ENCODE measurements at regions not wholly inside any gene's neighbourhood (a gene's known extent, or its start where the extent isn't known, plus 50 kb on each side); places are given as distances from the start of the nearest gene placed in this dataset.

GRCh38 chr5:20445326-20445860 lies 457.4 kb upstream of the CDH18 start:
- Mint-ChIP-seq H3K9me3 (peaks cover 4% of the 10 kb centered on the region), H3K4me1 (no peaks in the 10 kb centered on the region), H3K27me3 (no peaks in the 10 kb centered on the region), H3K4me3 (no peak overlapping the region), H3K27ac (no peak overlapping the region), H3K36me3 (ENCODE audit: low read depth) (no peaks in the 10 kb centered on the region)
- intact Hi-C loops (cut with micrococcal nuclease): no loop called here
- DNase-seq: no peak

- DNase-seq: no peak
- Mint-ChIP-seq H3K4me3 (no peak overlapping the region), H3K4me1 (no peaks in the 10 kb centered on the region), H3K27me3 (no peaks in the 10 kb centered on the region), H3K9me3 (no peaks in the 10 kb centered on the region), H3K36me3 (ENCODE audit: low read depth) (no peaks in the 10 kb centered on the region), H3K27ac (no peak overlapping the region)
- intact Hi-C loops (cut with micrococcal nuclease): no loop called here
These were observed 446.8 kb upstream of the CDH18 start for GRCh38 chr5:20434786-20435185.

- H3K36me3 Mint-ChIP-seq (ENCODE audit: low read depth): no peaks in the 10 kb centered on the region
- DNase-seq: no peak
- peaks cover 8% of the 10 kb centered on the region for H3K9me3 Mint-ChIP-seq
- no peaks in the 10 kb centered on the region for H3K4me1 Mint-ChIP-seq
- no peak overlapping the region for H3K27ac Mint-ChIP-seq
- no peaks in the 10 kb centered on the region for H3K27me3 Mint-ChIP-seq
- no peak overlapping the region for H3K4me3 Mint-ChIP-seq
- intact Hi-C loops (cut with micrococcal nuclease): no loop called here
These were observed 433.1 kb upstream of the CDH18 start for GRCh38 chr5:20420991-20421595.

All from activated CD4-positive, alpha-beta T cell treated with anti-CD3 and anti-CD28 coated beads, Interleukin-2, amount 10 ng/mL, durations not matched to agents 24 days and 14 days (primary cell).